ENCODE measurements at regions not wholly inside any gene's neighbourhood (a gene's known extent, or its start where the extent isn't known, plus 50 kb on each side); places are given as distances from the start of the nearest gene placed in this dataset.

DNA sequence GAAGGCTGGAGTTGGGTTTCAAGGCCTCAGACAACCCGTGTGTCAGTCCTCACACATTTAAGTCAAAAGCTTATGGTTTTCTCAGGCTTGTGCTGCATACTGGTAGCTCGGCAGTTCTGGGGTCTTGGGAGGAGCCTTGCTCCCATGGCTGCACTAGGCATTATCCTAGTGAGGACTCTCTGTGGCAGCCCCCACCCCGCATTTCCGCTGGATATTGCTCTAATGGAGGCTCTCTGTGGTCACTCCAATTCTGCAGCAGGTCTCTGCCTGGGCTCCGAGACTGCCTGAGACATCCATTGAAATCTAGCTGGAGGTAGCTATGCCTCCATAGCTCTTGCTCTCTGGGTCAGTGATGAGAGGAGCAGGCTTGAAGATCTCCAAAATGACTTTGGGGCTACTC, 311.5 kb upstream of the PTGER4 start:
- intact Hi-C loops (cut with DNase I; ENCODE audit: low total_unique reads), result no loop called here
- H3K4me3 ChIP-seq (ENCODE audit: low read depth, poor library complexity, severe bottlenecking), result no peak overlapping the region
- 96% methylated on average over 5 of the region's 5 CpGs for WGBS, 2 donors
- DNase-seq (ENCODE audit: low spot score in 2 of 2), result no peak
- TF ChIP-seq POLR2A (IDR thresholded peaks at IDR 0.05), result no peak
- TF ChIP-seq, protein P1, sequence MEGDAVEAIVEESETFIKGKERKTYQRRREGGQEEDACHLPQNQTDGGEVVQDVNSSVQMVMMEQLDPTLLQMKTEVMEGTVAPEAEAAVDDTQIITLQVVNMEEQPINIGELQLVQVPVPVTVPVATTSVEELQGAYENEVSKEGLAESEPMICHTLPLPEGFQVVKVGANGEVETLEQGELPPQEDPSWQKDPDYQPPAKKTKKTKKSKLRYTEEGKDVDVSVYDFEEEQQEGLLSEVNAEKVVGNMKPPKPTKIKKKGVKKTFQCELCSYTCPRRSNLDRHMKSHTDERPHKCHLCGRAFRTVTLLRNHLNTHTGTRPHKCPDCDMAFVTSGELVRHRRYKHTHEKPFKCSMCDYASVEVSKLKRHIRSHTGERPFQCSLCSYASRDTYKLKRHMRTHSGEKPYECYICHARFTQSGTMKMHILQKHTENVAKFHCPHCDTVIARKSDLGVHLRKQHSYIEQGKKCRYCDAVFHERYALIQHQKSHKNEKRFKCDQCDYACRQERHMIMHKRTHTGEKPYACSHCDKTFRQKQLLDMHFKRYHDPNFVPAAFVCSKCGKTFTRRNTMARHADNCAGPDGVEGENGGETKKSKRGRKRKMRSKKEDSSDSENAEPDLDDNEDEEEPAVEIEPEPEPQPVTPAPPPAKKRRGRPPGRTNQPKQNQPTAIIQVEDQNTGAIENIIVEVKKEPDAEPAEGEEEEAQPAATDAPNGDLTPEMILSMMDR (IDR thresholded peaks at IDR 0.05), result no peak

DNA sequence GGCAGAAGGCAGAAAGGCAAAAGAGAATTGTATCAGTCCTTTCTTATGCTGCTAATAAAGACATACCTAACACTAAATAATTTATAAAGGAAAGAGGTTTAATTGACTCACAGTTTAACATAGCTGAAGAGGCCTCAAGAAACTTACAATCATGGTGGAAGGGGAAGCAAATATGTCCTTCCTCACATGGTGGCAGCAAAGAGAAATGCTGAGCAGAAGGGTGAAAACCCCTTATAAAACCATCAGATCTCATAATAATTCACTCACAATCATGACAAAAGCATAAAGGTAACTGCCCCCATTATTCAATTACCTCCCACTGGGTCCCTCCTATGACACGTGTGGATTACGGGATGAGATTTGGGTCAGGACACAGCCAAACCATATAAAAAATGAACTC, 312.5 kb upstream of the PTGER4 start:
- 90 to 93% methylated on average over 2 of the region's 2 CpGs for WGBS, 2 donors
- TF ChIP-seq POLR2A (IDR thresholded peaks at IDR 0.05), result no peak
- TF ChIP-seq, protein P1 (IDR thresholded peaks at IDR 0.05), result no peak
- no peak for DNase-seq (ENCODE audit: low spot score in 2 of 2)
- intact Hi-C loops (cut with DNase I; ENCODE audit: low total_unique reads), result no loop called here
- H3K4me3 ChIP-seq (ENCODE audit: low read depth, poor library complexity, severe bottlenecking), result no peak overlapping the region

DNA sequence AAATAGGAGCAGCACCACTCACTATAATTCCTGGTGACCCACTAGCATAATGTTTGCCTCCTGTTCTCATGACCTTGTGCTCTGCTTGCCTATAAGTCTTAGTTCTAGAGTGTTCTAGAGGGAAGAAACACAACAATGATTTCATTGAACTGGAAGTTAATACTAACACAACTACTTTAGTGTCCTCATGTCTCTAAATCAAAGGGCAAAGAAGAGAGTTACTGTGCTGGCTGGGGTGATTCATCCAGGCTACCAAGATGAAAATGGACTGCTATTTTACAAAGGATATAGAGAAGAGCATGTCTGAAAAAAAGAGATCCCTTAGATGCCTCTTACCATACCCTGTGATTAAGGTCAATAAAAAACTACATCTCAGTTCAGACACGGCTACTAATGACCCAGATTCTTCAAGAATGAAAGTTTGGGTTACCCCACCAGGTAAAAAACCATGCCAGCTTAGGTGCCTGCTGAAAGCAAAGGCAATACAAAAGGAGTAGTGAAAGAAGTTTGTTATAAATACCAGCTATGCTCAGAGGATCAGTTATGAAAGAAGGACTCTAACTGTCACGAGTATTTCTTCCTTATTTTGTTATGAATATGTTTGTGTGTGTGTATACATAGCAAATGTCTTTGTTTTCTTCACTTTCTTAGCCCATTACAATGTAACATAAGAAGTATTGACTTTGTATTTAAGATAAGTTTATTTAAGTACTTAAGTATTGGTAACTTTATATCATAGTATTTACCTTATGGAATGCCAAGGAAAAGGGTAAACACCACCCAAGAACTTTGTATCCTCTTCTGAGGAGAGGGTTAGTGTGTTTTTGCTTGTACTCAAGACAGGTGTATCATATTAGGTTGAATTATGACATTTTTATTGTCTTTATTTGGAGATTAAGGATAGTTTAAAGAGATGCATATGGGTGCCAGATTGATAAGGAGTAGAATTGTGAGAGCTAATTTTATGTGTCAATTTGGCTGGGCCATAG, 314.1 kb upstream of the PTGER4 start:
- WGBS, 2 donors, result 76 to 90% methylated on average over 2 of the region's 2 CpGs
- DNase-seq (ENCODE audit: low spot score in 2 of 2), result no peak
- intact Hi-C loops (cut with DNase I; ENCODE audit: low total_unique reads), result no loop called here
- no peak overlapping the region for H3K4me3 ChIP-seq (ENCODE audit: low read depth, poor library complexity, severe bottlenecking)
- TF ChIP-seq, protein P1 (IDR thresholded peaks at IDR 0.05), result no peak
- TF ChIP-seq POLR2A (IDR thresholded peaks at IDR 0.05), result no peak

DNA sequence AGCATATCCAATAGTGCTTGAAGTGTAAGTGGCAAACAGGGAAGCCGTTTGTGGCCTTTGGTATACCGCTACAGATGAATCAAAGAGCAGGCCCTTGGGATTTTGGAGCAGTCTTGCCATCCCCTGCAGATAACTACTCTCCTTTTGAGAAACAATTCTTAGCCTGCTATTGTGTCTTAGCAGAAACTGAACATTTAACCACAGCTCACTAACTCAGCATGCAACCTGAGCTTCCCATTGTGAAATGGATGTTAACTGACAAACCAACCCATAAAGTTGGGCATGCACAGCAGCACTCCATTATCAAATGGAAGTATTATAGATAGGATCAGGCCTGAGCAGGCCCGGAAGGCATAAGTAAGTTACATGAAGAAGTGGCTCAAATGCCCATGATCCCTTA, 315.3 kb upstream of the PTGER4 start:
- no peak overlapping the region for H3K4me3 ChIP-seq (ENCODE audit: low read depth, poor library complexity, severe bottlenecking)
- intact Hi-C loops (cut with DNase I; ENCODE audit: low total_unique reads), result no loop called here
- DNase-seq (ENCODE audit: low spot score in 2 of 2), result no peak
- no peak for TF ChIP-seq POLR2A (IDR thresholded peaks at IDR 0.05)
- TF ChIP-seq, protein P1 (IDR thresholded peaks at IDR 0.05), result no peak
- 95 to 98% methylated on average over 3 of the region's 3 CpGs for WGBS, 2 donors

DNA sequence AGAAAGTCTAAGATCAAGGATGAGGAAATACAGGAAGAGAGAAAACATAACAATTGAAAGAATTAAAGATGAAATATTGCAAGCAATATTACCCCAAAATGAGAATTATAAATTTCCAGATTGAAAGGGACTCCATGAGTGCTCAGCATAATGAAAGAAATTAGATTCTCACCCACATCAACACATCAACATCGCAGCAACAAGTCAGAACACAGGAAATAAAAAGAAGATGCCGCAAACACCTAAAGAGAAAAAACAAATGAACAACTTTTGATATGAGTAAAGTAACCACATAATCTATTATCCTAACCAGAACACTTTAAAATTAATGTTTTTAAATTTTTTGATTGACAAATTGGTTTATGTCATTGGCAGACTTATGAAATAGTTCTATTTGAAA, 318.3 kb upstream of the PTGER4 start:
- WGBS, 2 donors, result 85 to 91% methylated on average over 2 of the region's 2 CpGs
- DNase-seq (ENCODE audit: low spot score in 2 of 2), result no peak
- TF ChIP-seq POLR2A (IDR thresholded peaks at IDR 0.05), result no peak
- TF ChIP-seq, protein P1 (IDR thresholded peaks at IDR 0.05), result no peak
- intact Hi-C loops (cut with DNase I; ENCODE audit: low total_unique reads), result no loop called here
- H3K4me3 ChIP-seq (ENCODE audit: low read depth, poor library complexity, severe bottlenecking), result no peak overlapping the region
